ENCODE measurements at regions not wholly inside any gene's neighbourhood (a gene's known extent, or its start where the extent isn't known, plus 50 kb on each side); places are given as distances from the start of the nearest gene placed in this dataset.

GRCh38 chr3:70840106-70840870 lies 527.9 kb upstream of the MDFIC2 start:
- DNase-seq, result no peak

- DNase-seq, result no peak
These were observed 521.0 kb upstream of the MDFIC2 start for GRCh38 chr3:70833239-70833960.

GRCh38 chr3:70832834-70833205 lies 520.4 kb upstream of the MDFIC2 start:
- DNase-seq, result no peak

- no peak for DNase-seq
These were observed 519.8 kb upstream of the MDFIC2 start for GRCh38 chr3:70832089-70832833.

GRCh38 chr3:70829092-70829491 lies 516.7 kb upstream of the MDFIC2 start:
- no peak for DNase-seq

GRCh38 chr3:70824773-70825172 lies 512.3 kb upstream of the MDFIC2 start:
- DNase-seq, result no peak

- no peak for DNase-seq
These were observed 511.6 kb upstream of the MDFIC2 start for GRCh38 chr3:70824078-70824477.

- no peak for DNase-seq
These were observed 511.2 kb upstream of the MDFIC2 start for GRCh38 chr3:70823622-70824021.

- DNase-seq, result no peak
These were observed 510.2 kb upstream of the MDFIC2 start for GRCh38 chr3:70822669-70823068.

GRCh38 chr3:70821602-70822001 lies 509.2 kb upstream of the MDFIC2 start:
- DNase-seq, result no peak

- no peak for DNase-seq
These were observed 508.0 kb upstream of the MDFIC2 start for GRCh38 chr3:70820397-70820796.

GRCh38 chr3:70818145-70818544 lies 505.7 kb upstream of the MDFIC2 start:
- no peak for DNase-seq

GRCh38 chr3:70816346-70816745 lies 503.9 kb upstream of the MDFIC2 start:
- no peak for DNase-seq

- no peak for DNase-seq
These were observed 503.4 kb upstream of the MDFIC2 start for GRCh38 chr3:70815817-70816216.

GRCh38 chr3:70813311-70813710 lies 500.9 kb upstream of the MDFIC2 start:
- no peak for DNase-seq

- no peak for DNase-seq
These were observed 499.4 kb upstream of the MDFIC2 start for GRCh38 chr3:70811880-70812279.

GRCh38 chr3:70808881-70809280 lies 496.4 kb upstream of the MDFIC2 start:
- DNase-seq, result no peak

GRCh38 chr3:70806556-70806955 lies 494.1 kb upstream of the MDFIC2 start:
- DNase-seq, result no peak

GRCh38 chr3:70806021-70806420 lies 493.6 kb upstream of the MDFIC2 start:
- DNase-seq, result no peak

- no peak for DNase-seq
These were observed 492.8 kb upstream of the MDFIC2 start for GRCh38 chr3:70805061-70805889.

GRCh38 chr3:70803891-70804290 lies 491.5 kb upstream of the MDFIC2 start:
- no peak for DNase-seq

- no peak for DNase-seq
These were observed 490.9 kb upstream of the MDFIC2 start for GRCh38 chr3:70803319-70803718.

GRCh38 chr3:70800951-70801350 lies 488.5 kb upstream of the MDFIC2 start:
- no peak for DNase-seq

Data from NCI-H146 (cell line).